ENCODE measurements at regions not wholly inside any gene's neighbourhood (a gene's known extent, or its start where the extent isn't known, plus 50 kb on each side); places are given as distances from the start of the nearest gene placed in this dataset.

DNA sequence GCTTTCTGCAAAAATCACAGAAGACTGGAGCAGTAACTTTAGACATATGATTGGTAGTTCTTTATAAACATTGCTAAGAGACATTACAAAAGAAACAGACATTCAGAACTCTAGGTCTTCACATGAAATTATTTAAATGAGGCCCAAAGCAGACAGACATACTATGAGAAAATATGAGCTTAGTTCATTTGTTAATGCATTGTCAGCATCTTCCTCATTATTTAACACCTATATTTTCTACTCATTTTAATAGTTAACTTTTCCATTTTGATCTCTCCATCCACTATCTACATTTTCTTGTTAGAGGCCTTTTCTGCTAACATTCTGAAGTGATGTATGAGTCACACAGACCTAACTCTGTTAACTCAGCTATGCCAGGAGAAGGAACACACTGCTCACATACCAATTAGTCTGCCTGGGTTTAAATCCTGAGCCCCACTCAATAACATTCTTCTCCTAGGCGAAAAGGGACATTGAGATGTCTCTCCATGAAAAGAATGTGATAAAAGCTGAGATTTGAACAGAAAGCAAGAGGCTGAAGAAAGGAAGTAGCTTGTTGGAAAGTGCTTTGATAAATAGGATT lies 400.3 kb upstream of the PKDCC start:
- TF ChIP-seq POLR2A (IDR thresholded peaks at IDR 0.05) (no peak), CTCF (IDR thresholded peaks at IDR 0.05) (no peak)

All from uterus (tissue), 2 donors.